Activated naive CD8-positive, alpha-beta T cell treated with anti-CD3 and anti-CD28 coated beads, Interleukin-2, amount 10 ng/mL, durations not matched to agents 7 days and 5 days (primary cell): ENCODE measurements at regions not wholly inside any gene's neighbourhood (a gene's known extent, or its start where the extent isn't known, plus 50 kb on each side); places are given as distances from the start of the nearest gene placed in this dataset.
A peak's percentile ranks its signal among the peaks of the same experiment; 100 is the strongest.

Source experiments
- ATAC-seq: fragments of 150-1000 bp; cut with Tn5 transposase; one replicate; pipeline ENCODE4 v1.10.0; 2021; ENCODE audit warnings: low read depth, moderate library complexity
- POLR2A ChIA-PET: fragments of 350-600 bp; sonication (Branson Sonifier 250); formaldehyde crosslinking; loops from one replicate; lab custom pipeline; 2021; ENCODE audit warnings: antibody characterized with exemption; lab: Charles Lee
- DNase-seq: peaks from one replicate; pipeline ENCODE4 v3.0.0; 2021
- H3K27ac Mint-ChIP-seq: one replicate; pipeline ENCODE4 v1.8.0; 2022; ENCODE audit warnings: mild to moderate bottlenecking, mixed read lengths
- H3K27me3 Mint-ChIP-seq: one replicate; pipeline ENCODE4 v1.8.0; 2022; ENCODE audit warnings: mild to moderate bottlenecking, moderate library complexity, mixed read lengths
- H3K36me3 Mint-ChIP-seq: one replicate; pipeline ENCODE4 v1.8.0; 2021; ENCODE audit warnings: mild to moderate bottlenecking, mixed read lengths
- H3K4me1 Mint-ChIP-seq: one replicate; pipeline ENCODE4 v1.8.0; 2021; ENCODE audit warnings: mixed read lengths
- H3K4me3 Mint-ChIP-seq: one replicate; pipeline ENCODE4 v1.8.0; 2022; ENCODE audit warnings: mild to moderate bottlenecking, moderate library complexity, mixed read lengths
- H3K9me3 Mint-ChIP-seq: one replicate; pipeline ENCODE4 v1.8.0; 2021; ENCODE audit warnings: mixed read lengths

DNA sequence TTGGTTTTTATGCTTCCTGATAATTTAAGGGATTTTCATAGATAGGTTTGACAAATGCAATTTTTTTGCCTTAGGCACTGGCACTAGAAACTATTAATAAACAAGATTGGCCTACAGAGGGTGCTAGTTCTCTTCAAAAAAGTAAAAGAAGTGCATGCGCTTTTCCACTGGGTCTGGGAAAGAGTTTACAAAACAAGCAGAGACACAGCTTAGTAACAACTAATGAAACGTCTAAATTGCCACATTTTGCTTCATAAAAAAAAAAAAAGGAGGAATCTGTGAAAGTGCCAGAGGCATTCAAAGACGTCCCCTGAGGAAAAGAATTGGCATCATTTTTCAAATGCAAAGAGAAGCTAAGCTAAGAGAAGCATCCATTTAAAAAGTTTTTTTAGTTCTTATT is 58.3 kb upstream of the EEA1 start:
- DNase-seq (no peak), ATAC-seq (peak; percentile 46)
- no peak overlapping the region for H3K27ac Mint-ChIP-seq
- peaks cover 8% of the 10 kb centered on the region for H3K4me1 Mint-ChIP-seq
- no peaks in the 10 kb centered on the region for H3K36me3 Mint-ChIP-seq
- POLR2A ChIA-PET, result interaction anchor here (0.7 to 1.2 kb wide), 3 partner anchors 124 to 432 kb away, joined by 3 to 4 read pairs (median 3); no protein-coding TSS in a partner anchor
- no peaks in the 10 kb centered on the region for H3K9me3 Mint-ChIP-seq
- H3K4me3 Mint-ChIP-seq, result peak overlapping the region; percentile 5
- peaks cover 6% of the 10 kb centered on the region for H3K27me3 Mint-ChIP-seq

DNA sequence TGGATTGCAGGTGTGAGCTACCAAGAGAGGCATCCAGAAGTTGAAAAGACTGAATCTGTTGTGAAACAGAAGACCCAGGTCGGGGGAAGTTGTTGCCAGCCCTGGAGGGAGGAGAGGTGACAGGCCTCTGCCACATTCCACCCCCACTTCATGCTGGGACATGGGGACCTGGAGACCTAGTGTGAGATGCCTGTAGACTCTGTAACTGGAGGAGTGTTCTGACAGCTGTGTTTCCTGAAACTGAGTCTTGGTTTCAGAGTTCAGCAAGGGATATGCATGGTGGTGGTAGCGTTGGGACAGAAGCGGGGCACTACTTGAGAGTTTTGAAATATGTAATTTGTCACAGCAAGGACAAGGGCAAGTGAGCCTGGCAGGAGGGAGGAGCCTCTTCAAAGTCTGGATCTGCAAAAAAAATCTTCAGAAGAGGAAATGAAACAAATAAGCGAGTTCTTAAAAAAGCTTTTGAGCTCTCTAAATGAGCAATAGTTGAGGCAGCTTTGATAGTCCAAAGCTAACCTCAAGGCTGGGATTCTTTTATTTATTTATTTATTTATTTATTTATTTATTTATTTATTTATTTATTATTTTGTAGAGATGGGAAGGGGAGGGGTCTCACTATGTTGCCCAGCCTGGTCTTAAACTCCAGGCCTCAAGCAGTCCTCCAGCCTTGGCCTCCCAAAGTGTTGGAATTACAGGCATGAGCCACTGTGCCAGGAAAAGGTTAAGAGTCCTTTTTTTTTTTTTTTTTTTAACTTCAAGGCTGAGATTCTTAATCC is 58.9 kb upstream of the EEA1 start:
- Mint-ChIP-seq H3K4me3 (peak overlapping the region; percentile 23), H3K36me3 (no peaks in the 10 kb centered on the region), H3K27me3 (peaks cover 4% of the 10 kb centered on the region), H3K27ac (peak overlapping the region; percentile 49), H3K4me1 (peaks cover 8% of the 10 kb centered on the region), H3K9me3 (no peaks in the 10 kb centered on the region)
- POLR2A ChIA-PET, result interaction anchor here (0.7 to 1.2 kb wide), 3 partner anchors 123 to 431 kb away, joined by 3 to 4 read pairs (median 3); no protein-coding TSS in a partner anchor
- DNase-seq (peak; percentile 33), ATAC-seq (peak; percentile 69)

DNA sequence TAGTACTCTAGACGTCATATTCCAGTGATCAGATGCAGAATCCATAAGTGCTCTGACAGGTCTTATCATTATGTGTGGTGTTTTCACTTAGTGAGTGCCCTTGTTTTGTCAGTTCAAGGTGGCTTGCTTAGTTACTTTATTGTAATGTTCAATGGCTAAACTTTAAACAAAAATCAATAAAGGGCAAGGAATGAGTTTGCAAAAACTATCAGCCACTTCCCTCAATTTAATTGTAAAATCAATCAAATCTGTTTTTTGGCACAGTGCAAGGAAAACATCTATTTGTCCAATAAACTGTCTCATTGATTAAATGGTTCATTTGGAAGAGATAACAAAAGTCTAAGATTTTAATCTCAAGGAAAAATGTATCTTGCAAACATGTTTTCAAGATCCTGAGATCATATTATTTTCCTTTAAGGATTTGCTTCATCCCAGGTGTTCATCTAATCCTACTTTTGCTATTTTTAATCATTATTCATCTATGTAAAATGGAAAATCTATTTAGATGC is 59.6 kb upstream of the EEA1 start:
- Mint-ChIP-seq H3K4me1 (peaks cover 8% of the 10 kb centered on the region), H3K4me3 (no peak overlapping the region), H3K9me3 (peaks cover 1% of the 10 kb centered on the region), H3K27me3 (peaks cover 2% of the 10 kb centered on the region), H3K27ac (no peak overlapping the region), H3K36me3 (no peaks in the 10 kb centered on the region)
- ATAC-seq, result no peak
- POLR2A ChIA-PET, result no interaction called here
- DNase-seq, result no peak

DNA sequence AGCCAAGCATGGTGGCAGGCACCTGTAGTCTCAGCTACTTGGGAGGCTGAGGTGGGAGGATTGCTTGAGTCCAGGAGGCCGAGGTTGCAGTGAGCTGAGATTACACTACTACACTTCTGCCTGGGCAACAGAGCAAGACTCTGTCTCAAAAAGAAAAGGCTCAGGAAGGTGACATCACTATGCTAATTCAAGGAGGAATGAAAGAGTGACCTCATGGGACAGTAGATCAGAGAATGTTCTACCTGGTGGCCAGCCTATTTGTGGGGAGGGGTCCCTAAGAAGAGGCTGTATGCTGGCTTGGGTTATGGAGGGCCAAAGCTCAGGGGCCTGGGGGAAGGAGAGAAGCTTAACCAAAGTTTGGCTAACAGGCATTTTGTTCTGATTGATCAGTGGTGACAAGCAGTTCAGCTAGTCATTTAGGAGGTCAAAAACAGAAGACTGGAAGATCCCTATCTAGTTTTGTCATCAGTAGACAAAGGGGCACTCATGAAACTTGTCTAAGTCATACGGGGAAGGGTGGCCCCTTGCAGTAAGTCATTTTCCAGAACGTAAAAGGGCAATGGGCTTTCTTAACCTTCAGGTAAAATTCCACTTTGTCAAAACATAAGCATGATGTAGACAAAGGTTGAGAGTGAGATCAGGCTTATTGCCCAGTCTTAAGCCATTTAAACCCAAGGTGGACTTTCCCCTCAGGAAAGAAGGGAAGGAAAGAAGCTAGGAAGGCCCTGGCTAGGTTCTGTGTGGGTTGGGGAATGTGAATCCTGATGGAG is 60.8 kb upstream of the EEA1 start:
- DNase-seq, result no peak
- no peak for ATAC-seq
- Mint-ChIP-seq H3K36me3 (no peaks in the 10 kb centered on the region), H3K27me3 (peaks cover 1% of the 10 kb centered on the region), H3K4me1 (peaks cover 8% of the 10 kb centered on the region), H3K9me3 (peaks cover 1% of the 10 kb centered on the region), H3K27ac (no peak overlapping the region), H3K4me3 (no peak overlapping the region)
- POLR2A ChIA-PET, result no interaction called here

DNA sequence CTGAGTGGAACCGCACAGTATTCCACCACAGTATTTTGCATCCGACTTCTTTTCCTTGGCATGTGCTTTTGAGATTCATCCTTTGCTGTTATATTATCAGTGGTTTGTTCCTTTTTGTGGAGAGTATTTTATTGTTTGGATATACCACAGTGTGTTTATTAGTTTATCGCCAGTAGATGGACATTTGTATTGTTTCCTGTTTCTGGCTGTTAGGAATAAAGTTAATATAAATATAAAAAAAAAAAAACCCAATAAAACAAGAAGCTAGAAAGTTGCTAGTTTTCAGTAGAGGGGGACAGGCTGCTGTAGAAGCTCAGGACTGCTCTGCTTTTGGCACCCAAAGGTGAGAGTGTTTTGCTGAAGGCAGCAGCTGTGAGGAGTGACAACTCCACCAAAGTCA is 62.0 kb upstream of the EEA1 start:
- POLR2A ChIA-PET, result interaction anchor here (0.6 kb wide), 1 partner anchor 395 kb away, joined by 3 read pairs; no protein-coding TSS in a partner anchor
- Mint-ChIP-seq H3K4me3 (no peak overlapping the region), H3K27me3 (peaks cover 1% of the 10 kb centered on the region), H3K4me1 (peaks cover 8% of the 10 kb centered on the region), H3K9me3 (peaks cover 1% of the 10 kb centered on the region), H3K36me3 (no peaks in the 10 kb centered on the region), H3K27ac (no peak overlapping the region)
- ATAC-seq (no peak), DNase-seq (no peak)

DNA sequence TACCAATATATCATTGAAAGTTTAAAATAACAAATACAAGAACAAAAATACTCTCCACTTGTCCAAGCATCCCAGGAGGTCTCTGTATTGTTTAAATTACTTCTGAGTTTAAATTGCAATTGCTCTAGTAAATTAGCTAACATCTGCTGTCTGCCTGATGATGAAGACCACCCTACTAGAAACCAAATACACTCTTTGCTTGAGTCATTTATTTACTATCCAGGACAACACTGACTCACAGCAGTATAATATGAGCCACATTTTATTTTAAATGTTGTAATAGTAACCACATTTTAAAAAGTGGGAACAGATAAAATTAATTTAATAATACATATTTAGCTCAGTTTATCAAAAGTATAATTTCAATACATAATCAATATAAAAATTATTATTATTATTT is 62.9 kb upstream of the EEA1 start:
- Mint-ChIP-seq H3K36me3 (no peaks in the 10 kb centered on the region), H3K4me1 (peaks cover 8% of the 10 kb centered on the region), H3K27ac (no peak overlapping the region), H3K27me3 (peaks cover 1% of the 10 kb centered on the region), H3K9me3 (peaks cover 1% of the 10 kb centered on the region), H3K4me3 (no peak overlapping the region)
- DNase-seq, result no peak
- no peak for ATAC-seq
- POLR2A ChIA-PET, result no interaction called here

DNA sequence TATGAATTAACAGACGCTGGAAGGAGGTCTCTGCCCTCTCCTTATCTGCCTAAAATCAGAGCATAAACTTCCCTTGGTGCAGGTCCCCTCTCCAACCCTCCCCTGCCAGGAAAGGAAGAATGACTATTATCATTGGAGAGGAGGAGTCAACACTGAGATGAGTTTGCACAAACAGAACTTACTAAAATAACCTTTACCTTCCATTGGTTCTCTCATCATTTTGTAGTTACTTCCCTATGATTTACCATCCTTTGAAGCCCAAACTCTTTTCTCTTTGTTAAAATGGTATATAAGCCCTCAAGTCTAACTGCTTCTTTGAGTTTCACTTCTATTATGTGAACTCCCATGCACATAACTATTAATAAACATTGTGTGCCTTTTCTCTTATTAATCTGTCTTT is 64.2 kb upstream of the EEA1 start:
- Mint-ChIP-seq H3K4me1 (peaks cover 2% of the 10 kb centered on the region), H3K27me3 (peaks cover 1% of the 10 kb centered on the region), H3K4me3 (no peak overlapping the region), H3K9me3 (peaks cover 1% of the 10 kb centered on the region), H3K27ac (no peak overlapping the region), H3K36me3 (no peaks in the 10 kb centered on the region)
- no peak for ATAC-seq
- POLR2A ChIA-PET, result no interaction called here
- no peak for DNase-seq

DNA sequence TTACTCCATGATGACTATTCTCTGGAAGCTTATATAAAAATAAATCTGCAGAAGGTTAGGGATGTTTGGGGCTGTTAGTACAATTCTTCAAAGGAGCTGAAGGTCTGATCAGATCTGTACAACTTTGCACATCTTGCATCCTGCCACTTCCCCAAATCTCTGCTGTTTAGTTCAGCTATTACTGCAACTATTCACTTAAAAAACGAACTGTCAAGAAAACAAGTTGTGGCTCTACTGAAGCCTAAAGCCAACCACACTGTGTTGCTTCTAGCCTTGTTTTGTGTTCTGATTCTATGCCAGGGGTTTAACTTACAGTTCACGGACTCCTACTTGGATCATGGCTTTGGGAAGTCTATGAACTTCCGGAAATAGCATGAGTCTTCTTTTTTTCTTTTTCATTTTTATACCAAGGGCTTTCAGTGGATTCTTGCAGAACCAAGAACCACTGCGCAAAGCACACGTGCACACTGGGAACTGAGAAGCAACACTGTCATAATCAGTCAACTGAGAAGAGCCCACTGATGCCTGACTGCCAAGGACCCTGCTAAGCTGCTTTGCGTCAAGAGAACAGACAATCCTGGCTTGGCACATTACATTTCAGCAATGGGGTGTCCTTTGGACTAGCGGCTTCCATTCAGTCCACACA is 66.3 kb upstream of the EEA1 start:
- DNase-seq, result no peak
- H3K36me3 Mint-ChIP-seq, result no peaks in the 10 kb centered on the region
- peaks cover 1% of the 10 kb centered on the region for H3K27me3 Mint-ChIP-seq
- no peak for ATAC-seq
- H3K27ac Mint-ChIP-seq, result no peak overlapping the region
- POLR2A ChIA-PET, result no interaction called here
- H3K4me3 Mint-ChIP-seq, result no peak overlapping the region
- no peaks in the 10 kb centered on the region for H3K4me1 Mint-ChIP-seq
- H3K9me3 Mint-ChIP-seq, result peaks cover 1% of the 10 kb centered on the region

DNA sequence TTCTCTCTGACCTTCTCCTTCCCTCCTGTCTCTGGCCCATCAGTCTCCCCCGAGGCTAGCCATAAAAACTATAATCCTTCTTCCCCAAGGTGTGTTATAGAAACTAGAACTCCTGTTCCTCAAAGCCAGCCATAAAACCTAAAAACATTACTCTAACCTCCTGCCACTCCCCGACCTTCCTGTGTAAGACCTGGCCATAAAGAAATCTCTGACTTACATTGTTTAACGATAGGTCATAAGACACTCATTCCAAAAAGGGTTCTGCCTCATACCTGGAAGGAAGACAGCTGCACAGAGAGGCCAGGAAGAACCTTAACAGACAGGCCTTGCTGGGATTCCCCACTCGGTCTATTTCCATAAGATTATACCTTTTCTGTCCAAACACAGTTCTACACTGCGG is 70.9 kb upstream of the EEA1 start:
- Mint-ChIP-seq H3K4me1 (no peaks in the 10 kb centered on the region), H3K4me3 (no peak overlapping the region), H3K27me3 (no peaks in the 10 kb centered on the region), H3K27ac (no peak overlapping the region), H3K36me3 (no peaks in the 10 kb centered on the region), H3K9me3 (no peaks in the 10 kb centered on the region)
- DNase-seq (no peak), ATAC-seq (no peak)
- POLR2A ChIA-PET, result no interaction called here

DNA sequence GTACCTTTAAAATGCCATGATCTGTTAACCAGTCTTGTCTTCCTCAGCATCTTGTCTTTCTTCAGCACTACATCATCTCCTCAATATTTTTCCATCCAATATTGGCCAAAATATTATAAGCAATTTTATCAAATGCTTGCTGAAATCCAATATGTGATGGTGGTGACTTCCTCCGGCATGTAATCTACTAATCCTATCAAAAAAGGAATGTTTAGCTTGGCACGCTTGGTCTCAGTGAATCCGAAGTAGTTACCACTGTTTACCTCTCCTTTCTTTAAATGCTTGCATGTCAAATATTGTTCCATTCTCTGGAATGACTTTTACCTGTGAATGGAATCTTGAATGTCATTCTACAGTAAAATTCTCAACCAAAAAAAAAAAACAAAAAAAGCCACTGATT is 72.3 kb upstream of the EEA1 start:
- DNase-seq (no peak), ATAC-seq (no peak)
- Mint-ChIP-seq H3K36me3 (no peaks in the 10 kb centered on the region), H3K4me3 (no peak overlapping the region), H3K4me1 (no peaks in the 10 kb centered on the region), H3K27me3 (no peaks in the 10 kb centered on the region), H3K27ac (no peak overlapping the region), H3K9me3 (no peaks in the 10 kb centered on the region)
- POLR2A ChIA-PET, result no interaction called here

DNA sequence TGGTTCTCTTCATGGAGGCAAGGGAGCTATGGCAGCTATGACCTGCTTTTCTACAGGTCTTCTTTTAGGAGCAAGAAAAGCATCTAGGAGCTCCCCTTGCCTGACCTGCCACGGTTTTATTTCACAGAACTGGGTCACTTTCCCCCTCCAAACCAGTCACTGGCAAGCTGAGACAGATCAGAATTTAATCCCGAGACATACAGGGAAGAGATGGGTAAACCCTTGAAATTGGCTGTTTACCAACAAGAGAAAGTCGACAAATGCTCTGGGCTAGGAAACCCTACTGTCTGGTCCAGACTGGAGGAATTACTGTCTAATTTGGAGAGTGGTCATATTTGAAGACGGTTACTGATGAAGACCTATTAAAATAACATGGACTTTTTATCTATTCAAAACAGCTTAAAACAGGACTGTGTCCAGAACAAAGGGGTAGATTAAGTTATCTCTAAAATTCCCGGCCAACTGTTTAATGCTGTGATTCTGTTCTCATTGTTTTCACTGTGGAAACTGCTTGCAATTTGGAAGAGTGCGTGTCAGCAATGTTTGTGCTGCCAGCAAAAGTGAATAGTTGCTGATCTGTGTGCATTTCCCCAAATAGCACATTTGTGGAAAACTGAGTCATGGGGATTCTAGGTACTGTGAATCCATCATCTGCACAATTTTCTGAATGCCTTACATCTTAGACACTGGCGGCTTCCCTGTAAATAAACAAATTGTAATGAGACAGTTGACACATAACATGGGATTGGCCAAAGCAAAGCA is 73.4 kb upstream of the EEA1 start:
- Mint-ChIP-seq H3K27me3 (no peaks in the 10 kb centered on the region), H3K9me3 (no peaks in the 10 kb centered on the region), H3K4me1 (no peaks in the 10 kb centered on the region), H3K36me3 (no peaks in the 10 kb centered on the region), H3K4me3 (no peak overlapping the region), H3K27ac (no peak overlapping the region)
- DNase-seq (no peak), ATAC-seq (no peak)
- POLR2A ChIA-PET, result no interaction called here

DNA sequence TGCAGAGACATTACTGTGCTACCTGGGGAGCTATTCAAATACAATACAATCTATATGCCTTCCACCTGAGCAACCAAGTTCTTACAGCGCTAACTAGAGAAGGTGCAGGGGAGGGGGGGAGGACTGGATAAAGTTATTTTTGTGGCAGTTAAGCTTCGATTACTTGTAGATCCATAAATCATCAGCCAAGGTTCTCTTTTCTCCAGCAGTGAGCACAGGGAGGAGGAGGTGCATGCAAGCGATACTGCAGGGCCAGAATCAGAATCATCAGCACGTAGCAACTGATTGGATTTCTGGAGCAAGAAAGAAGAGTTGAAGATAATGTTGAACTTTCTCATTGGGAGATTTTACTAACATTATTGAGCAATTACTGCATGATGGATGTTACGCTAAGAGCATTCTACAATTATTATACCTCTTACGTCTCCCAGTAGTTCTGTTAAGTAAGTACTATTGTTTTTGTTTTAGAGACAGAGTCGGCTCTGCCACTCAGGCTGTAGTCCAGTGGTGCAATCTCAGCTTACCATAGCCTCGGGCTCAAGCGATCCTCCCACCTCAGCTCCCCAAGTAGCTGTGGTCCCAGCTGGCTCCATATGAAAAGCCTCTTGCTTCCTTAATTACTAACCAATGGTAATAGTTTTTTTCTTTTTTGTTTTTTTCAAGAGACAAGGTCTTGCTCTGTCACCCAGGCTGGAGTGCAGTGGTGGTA is 74.6 kb upstream of the EEA1 start:
- ATAC-seq, result no peak
- no peaks in the 10 kb centered on the region for H3K27me3 Mint-ChIP-seq
- H3K4me3 Mint-ChIP-seq, result no peak overlapping the region
- H3K9me3 Mint-ChIP-seq, result no peaks in the 10 kb centered on the region
- no peaks in the 10 kb centered on the region for H3K36me3 Mint-ChIP-seq
- no peak overlapping the region for H3K27ac Mint-ChIP-seq
- peaks cover 4% of the 10 kb centered on the region for H3K4me1 Mint-ChIP-seq
- POLR2A ChIA-PET, result no interaction called here
- DNase-seq, result no peak
